Stimulated activated CD4-positive, alpha-beta T cell treated with anti-CD3 and anti-CD28 coated beads, Interleukin-1b, Interleukin-23, amount 100 ng/mL, for 24 hours (primary cell): ENCODE measurements at regions not wholly inside any gene's neighbourhood (a gene's known extent, or its start where the extent isn't known, plus 50 kb on each side); places are given as distances from the start of the nearest gene placed in this dataset.

Experiments used
- DNase-seq, 4 experiments: peaks; one replicate each; pipeline ENCODE4 v3.0.0-alpha.2; 2020; ENCODE audit warnings: low read depth in 4 of 4, low spot score in 1 of 4

- DNase-seq, result no peak
These were observed 1397.3 kb upstream of the TMEM132C start for GRCh38 chr12:126869644-126870043.

GRCh38 chr12:126873701-126874100 is 1393.3 kb upstream of the TMEM132C start:
- DNase-seq, result no peak

- DNase-seq, result peak; percentile 28 to 47 (median 39)
These were observed 1392.4 kb upstream of the TMEM132C start for GRCh38 chr12:126874427-126875026.

GRCh38 chr12:126879842-126880241 is 1387.1 kb upstream of the TMEM132C start:
- DNase-seq, result no peak

- no peak for DNase-seq
These were observed 1383.3 kb upstream of the TMEM132C start for GRCh38 chr12:126883697-126884096.

- DNase-seq, result no peak
These were observed 1377.5 kb upstream of the TMEM132C start for GRCh38 chr12:126889501-126889900.

- DNase-seq, result no peak
These were observed 1376.9 kb upstream of the TMEM132C start for GRCh38 chr12:126890097-126890496.

- DNase-seq, result no peak
These were observed 1375.2 kb upstream of the TMEM132C start for GRCh38 chr12:126891789-126892188.

GRCh38 chr12:126895951-126896913 is 1370.7 kb upstream of the TMEM132C start:
- DNase-seq, result no peak

GRCh38 chr12:126897102-126897501 is 1369.9 kb upstream of the TMEM132C start:
- DNase-seq, result no peak

GRCh38 chr12:126897778-126898177 is 1369.2 kb upstream of the TMEM132C start:
- no peak for DNase-seq

- no peak for DNase-seq
These were observed 1368.4 kb upstream of the TMEM132C start for GRCh38 chr12:126898562-126898961.

GRCh38 chr12:126899926-126900792 is 1366.8 kb upstream of the TMEM132C start:
- DNase-seq, result no peak

- DNase-seq, result no peak
These were observed 1363.7 kb upstream of the TMEM132C start for GRCh38 chr12:126903027-126903876.

GRCh38 chr12:126905752-126906151 is 1361.2 kb upstream of the TMEM132C start:
- no peak for DNase-seq

- no peak for DNase-seq
These were observed 1358.8 kb upstream of the TMEM132C start for GRCh38 chr12:126907900-126908764.

- DNase-seq, result no peak
These were observed 1358.2 kb upstream of the TMEM132C start for GRCh38 chr12:126908765-126909142.

- DNase-seq, result no peak
These were observed 1356.4 kb upstream of the TMEM132C start for GRCh38 chr12:126910570-126910969.

GRCh38 chr12:126912111-126912510 is 1354.9 kb upstream of the TMEM132C start:
- no peak for DNase-seq
